HCT116 (cell line): ENCODE measurements at regions not wholly inside any gene's neighbourhood (a gene's known extent, or its start where the extent isn't known, plus 50 kb on each side); places are given as distances from the start of the nearest gene placed in this dataset.

Experiments
- ATAC-seq: fragments of 200-7000 bp; cut with Tn5 transposase; 2 replicates; pipeline ENCODE4 v1.9.1; 2020; ENCODE audit warnings: mild to moderate bottlenecking, moderate library complexity
- BruUV-seq: library from RNA; stranded (reverse); fragments of 400-500 nt; replicated peaks from 2 replicates; lab custom pipeline; 2021; lab: Mats Ljungman, UMichigan
- CTCF ChIA-PET: fragments of 300-600 bp; sonication (Branson Sonifier 250); formaldehyde crosslinking; loops from one replicate; lab custom pipeline; 2021; ENCODE audit warnings: antibody characterized with exemption; lab: Charles Lee
- POLR2A ChIA-PET: fragments of 300-600, 350-600 bp; sonication (Branson Sonifier 250); formaldehyde crosslinking; loops from one replicate; lab custom pipeline; 2021; ENCODE audit warnings: antibody characterized with exemption; lab: Charles Lee
- RAD21 ChIA-PET, 2 experiments: fragments of 300-600 bp; sonication (Branson Sonifier 250); formaldehyde crosslinking; loops; one replicate each; lab custom pipeline; 2023; ENCODE audit warnings: low total read pairs in 2 of 2; ENCODE audit not compliant: uncharacterized antibody in 2 of 2, unreplicated experiment in 2 of 2, low non-redundant PET in 1 of 2; lab: Charles Lee
- DNase-seq: peaks from one replicate; pipeline ENCODE4 v3.0.0-alpha.2; 2010; ENCODE audit warnings: low read depth, low spot score
- H2AFZ ChIP-seq: fragments of 200-600 bp; shearing (Covaris generic), sonication (generic); 2 replicates; pipeline ENCODE4 v1.6.1; 2017; ENCODE audit warnings: low read depth, mixed run types, mixed read lengths, antibody characterized with exemption, low read length; ENCODE audit not compliant: poor library complexity, severe bottlenecking
- H3K27ac ChIP-seq: 2 replicates; pipeline ENCODE4 v1.5.1; 2012; ENCODE audit warnings: low read depth, low read length
- H3K27me3 ChIP-seq: fragments of 200-600 bp; sonication (generic); 2 replicates; pipeline ENCODE4 v1.6.1; 2016; ENCODE audit warnings: mixed run types, low read length, mixed read lengths; ENCODE audit not compliant: insufficient read depth
- H3K36me3 ChIP-seq, 2 experiments: fragments of 200-500 bp in 1 of 2; fragments of 200-600 bp in 1 of 2; sonication (Bioruptor generic) in 1 of 2; sonication (generic) in 1 of 2; 2 replicates each; pipeline versions ENCODE4 v1.5.1 to v1.6.1; 2014 to 2016; ENCODE audit warnings: low read length in 2 of 2, inconsistent platforms in 1 of 2, mixed read lengths in 1 of 2, mixed run types in 1 of 2; ENCODE audit not compliant: insufficient read depth in 2 of 2, control insufficient read depth in 1 of 2
- H3K4me1 ChIP-seq, 2 experiments: fragments of 200-600 bp in 1 of 2; sonication (generic) in 1 of 2; 2 replicates each; pipeline versions ENCODE4 v1.5.1 to v1.6.1; 2012 to 2017; ENCODE audit warnings: low read length in 2 of 2, inconsistent platforms in 1 of 2, mild to moderate bottlenecking in 1 of 2, mixed read lengths in 1 of 2, mixed run types in 1 of 2, moderate library complexity in 1 of 2; ENCODE audit not compliant: insufficient read depth in 2 of 2, control insufficient read depth in 1 of 2
- H3K4me2 ChIP-seq: fragments of 200-600 bp; sonication (generic); 2 replicates; pipeline ENCODE4 v1.6.1; 2017; ENCODE audit warnings: mixed run types, low read length, mixed read lengths
- H3K4me3 ChIP-seq, 2 experiments: fragments of 200-600 bp in 1 of 2; sonication (generic) in 1 of 2; replicated peaks in 1 of 2; 2 replicates each; pipeline ENCODE4 v1.5.1; 2011 to 2016; ENCODE audit warnings: low read length in 2 of 2, control low read depth in 1 of 2, low read depth in 1 of 2, mild to moderate bottlenecking in 1 of 2, mixed read lengths in 1 of 2, mixed run types in 1 of 2
- H3K79me2 ChIP-seq: fragments of 200-600 bp; sonication (generic); 2 replicates; pipeline ENCODE4 v1.6.1; 2017; ENCODE audit warnings: mild to moderate bottlenecking, mixed run types, low read length, moderate library complexity, mixed read lengths; ENCODE audit not compliant: insufficient read depth
- H3K9ac ChIP-seq: fragments of 200-600 bp; sonication (generic); 2 replicates; pipeline ENCODE4 v1.6.1; 2016; ENCODE audit warnings: low read length, mixed read lengths
- H3K9me2 ChIP-seq: fragments of 200-600 bp; sonication (generic), shearing (Covaris generic); 2 replicates; pipeline ENCODE4 v1.6.1; 2017; ENCODE audit warnings: mixed run types, mild to moderate bottlenecking, moderate library complexity; ENCODE audit not compliant: insufficient read depth
- H3K9me3 ChIP-seq, 2 experiments: fragments of 200-500 bp in 1 of 2; fragments of 200-600 bp in 1 of 2; sonication (Bioruptor generic) in 1 of 2; sonication (generic) in 1 of 2; 2 replicates each; pipeline ENCODE4 v1.6.1; 2014 to 2017; ENCODE audit warnings: low read length in 2 of 2, mixed read lengths in 2 of 2, inconsistent platforms in 1 of 2, low read depth in 1 of 2, mild to moderate bottlenecking in 1 of 2, mixed run types in 1 of 2, moderate library complexity in 1 of 2; ENCODE audit not compliant: control insufficient read depth in 1 of 2, insufficient read depth in 1 of 2
- H4K20me1 ChIP-seq: fragments of 200-600 bp; sonication (generic), shearing (Covaris generic); 2 replicates; pipeline ENCODE4 v1.6.1; 2017; ENCODE audit warnings: mixed run types, mild to moderate bottlenecking, moderate library complexity; ENCODE audit not compliant: insufficient read depth
- CBX3 ChIP-seq: IDR thresholded peaks from 2 replicates; pipeline ENCODE4 v1.6.1; 2012; ENCODE audit warnings: low read depth
- EGR1 ChIP-seq: IDR thresholded peaks from 2 replicates; pipeline ENCODE4 v1.6.1; 2012; ENCODE audit warnings: low read depth
- ELF1 ChIP-seq: IDR thresholded peaks from 2 replicates; pipeline ENCODE4 v1.6.1; 2012; ENCODE audit warnings: low read depth, borderline replicate concordance
- EZH2 ChIP-seq: fragments of 200-600 bp; sonication (generic); IDR thresholded peaks from 2 replicates; pipeline ENCODE4 v1.6.1; 2017; ENCODE audit warnings: antibody characterized with exemption, mixed run types
- EZH2phosphoT487 ChIP-seq: fragments of 200-600 bp; IDR thresholded peaks from 2 replicates; pipeline ENCODE4 v1.6.1; 2018; ENCODE audit warnings: antibody characterized with exemption, borderline replicate concordance
- POLR2A ChIP-seq: IDR thresholded peaks from 2 replicates; pipeline ENCODE4 v1.7.0; 2011; ENCODE audit warnings: borderline replicate concordance; ENCODE audit not compliant: insufficient read depth, insufficient read length; ENCODE audit errors: extremely low read depth
- SIN3A ChIP-seq: IDR thresholded peaks from 2 replicates; pipeline ENCODE4 v1.6.1; 2012; ENCODE audit warnings: low read depth
- TCF7L2 ChIP-seq: IDR thresholded peaks from 2 replicates; pipeline ENCODE4 v1.7.0; 2011; ENCODE audit warnings: borderline replicate concordance, inconsistent platforms; ENCODE audit not compliant: insufficient read depth, insufficient read length; ENCODE audit errors: extremely low read depth
- YY1 ChIP-seq: IDR thresholded peaks from 2 replicates; pipeline ENCODE4 v1.6.1; 2011; ENCODE audit warnings: low read length, low read depth, moderate library complexity, mild to moderate bottlenecking; ENCODE audit not compliant: insufficient replicate concordance; ENCODE audit errors: extremely low read depth
- ZFX ChIP-seq: fragments of 450-650 bp; IDR thresholded peaks from 2 replicates; pipeline ENCODE4 v1.6.1; 2017
- intact Hi-C: fragments of 100-400 bp; cut with micrococcal nuclease; formaldehyde crosslinking; loops from 2 replicates; pipeline ENCODE4 v1.10.0; 2022
- TF ChIP-seq, protein P1 (sequence below): IDR thresholded peaks from 2 replicates; pipeline ENCODE4 v1.6.1; 2012; ENCODE audit warnings: low read depth
- TF ChIP-seq, protein P2 (sequence below): IDR thresholded peaks from 2 replicates; pipeline ENCODE4 v1.6.1; 2012
- TF ChIP-seq, protein P3 (sequence below): IDR thresholded peaks from 2 replicates; pipeline ENCODE4 v1.6.1; 2011; ENCODE audit warnings: mild to moderate bottlenecking, low read length, moderate library complexity; ENCODE audit not compliant: insufficient replicate concordance; ENCODE audit errors: extremely low read depth

DNA sequence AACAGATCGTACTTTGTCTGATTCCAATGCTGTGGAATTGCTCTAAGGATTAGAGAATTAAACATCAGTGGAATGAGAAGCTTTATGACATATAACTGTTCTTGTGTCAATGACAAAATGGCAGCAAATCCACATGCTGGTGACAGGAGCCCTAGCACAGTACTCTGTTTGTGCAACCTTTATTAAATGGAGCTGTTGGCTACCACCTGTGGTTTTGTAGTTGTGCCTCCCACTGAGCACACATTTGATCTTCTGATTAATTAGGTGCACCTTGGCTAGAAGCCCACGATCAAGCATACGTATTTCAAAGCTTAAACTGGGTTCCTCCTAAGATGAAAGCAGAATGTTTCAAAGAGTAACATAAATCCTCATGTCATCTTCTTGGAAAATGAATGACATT, 394.0 kb upstream of the IGFBP7 start:
- TF ChIP-seq ZFX = no peak
- TF ChIP-seq EZH2 = no peak
- peak; percentile 93 for TF ChIP-seq TCF7L2
- Histone ChIP-seq H3K79me2 (no peaks in the 10 kb centered on the region), H3K4me3 (no peak overlapping the region), H3K4me2 (no peak overlapping the region), H3K9me3 (peaks cover 3 to 7% of the 10 kb centered on the region in 2 experiments; a peak in 1 of 4 replicates), H3K27me3 (no peaks in the 10 kb centered on the region), H3K9ac (no peak overlapping the region), H4K20me1 (no peaks in the 10 kb centered on the region), H3K27ac (no peak overlapping the region), H3K9me2 (no peaks in the 10 kb centered on the region), H3K4me1 (no peaks in the 10 kb centered on the region), H2AFZ (no peak overlapping the region), H3K36me3 (no peaks in the 10 kb centered on the region)
- no TSS peak for BruUV-seq
- intact Hi-C loops = no loop called here
- ATAC-seq (no peak), DNase-seq (no peak)
- RAD21 ChIA-PET = no interaction called here
- CTCF ChIA-PET = no interaction called here
- POLR2A ChIA-PET = no interaction called here

DNA sequence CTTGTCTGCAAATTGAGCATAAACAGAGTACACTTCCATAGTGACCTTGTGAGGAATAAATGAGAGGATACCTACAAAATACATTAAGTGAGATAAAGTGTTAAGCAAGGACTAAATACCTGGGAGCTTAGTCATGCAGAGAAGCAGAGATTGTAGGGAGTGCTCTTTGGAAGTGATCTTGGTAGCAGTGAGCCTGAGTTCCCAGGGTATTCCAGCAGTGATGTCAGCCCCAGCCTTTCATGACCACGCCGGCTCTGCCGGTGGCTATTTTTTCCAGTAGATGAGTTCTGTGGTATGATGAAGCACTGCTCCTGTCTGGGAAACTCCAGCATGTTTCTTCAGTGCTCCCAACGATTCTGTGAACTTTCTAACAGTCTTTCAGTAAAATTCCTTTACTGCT, 391.5 kb upstream of the IGFBP7 start:
- no peak overlapping the region for H3K9ac ChIP-seq
- ChIA-PET CTCF (no interaction called here), POLR2A (no interaction called here), RAD21 (no interaction called here)
- H3K27me3 ChIP-seq = no peaks in the 10 kb centered on the region
- no peaks in the 10 kb centered on the region for H3K36me3 ChIP-seq
- intact Hi-C loops = no loop called here
- BruUV-seq = no TSS peak
- DNase-seq (no peak), ATAC-seq (no peak)
- H3K9me3 ChIP-seq = peaks cover 3 to 10% of the 10 kb centered on the region in 2 experiments; a peak in 1 of 4 replicates
- no peaks in the 10 kb centered on the region for H4K20me1 ChIP-seq
- no peak overlapping the region for H2AFZ ChIP-seq
- H3K79me2 ChIP-seq = no peaks in the 10 kb centered on the region
- H3K4me1 ChIP-seq = no peaks in the 10 kb centered on the region
- no peaks in the 10 kb centered on the region for H3K9me2 ChIP-seq
- H3K27ac ChIP-seq = no peak overlapping the region
- H3K4me3 ChIP-seq = no peak overlapping the region
- TF ChIP-seq ZFX = no peak
- TF ChIP-seq YY1 = no peak
- TF ChIP-seq, protein P1, sequence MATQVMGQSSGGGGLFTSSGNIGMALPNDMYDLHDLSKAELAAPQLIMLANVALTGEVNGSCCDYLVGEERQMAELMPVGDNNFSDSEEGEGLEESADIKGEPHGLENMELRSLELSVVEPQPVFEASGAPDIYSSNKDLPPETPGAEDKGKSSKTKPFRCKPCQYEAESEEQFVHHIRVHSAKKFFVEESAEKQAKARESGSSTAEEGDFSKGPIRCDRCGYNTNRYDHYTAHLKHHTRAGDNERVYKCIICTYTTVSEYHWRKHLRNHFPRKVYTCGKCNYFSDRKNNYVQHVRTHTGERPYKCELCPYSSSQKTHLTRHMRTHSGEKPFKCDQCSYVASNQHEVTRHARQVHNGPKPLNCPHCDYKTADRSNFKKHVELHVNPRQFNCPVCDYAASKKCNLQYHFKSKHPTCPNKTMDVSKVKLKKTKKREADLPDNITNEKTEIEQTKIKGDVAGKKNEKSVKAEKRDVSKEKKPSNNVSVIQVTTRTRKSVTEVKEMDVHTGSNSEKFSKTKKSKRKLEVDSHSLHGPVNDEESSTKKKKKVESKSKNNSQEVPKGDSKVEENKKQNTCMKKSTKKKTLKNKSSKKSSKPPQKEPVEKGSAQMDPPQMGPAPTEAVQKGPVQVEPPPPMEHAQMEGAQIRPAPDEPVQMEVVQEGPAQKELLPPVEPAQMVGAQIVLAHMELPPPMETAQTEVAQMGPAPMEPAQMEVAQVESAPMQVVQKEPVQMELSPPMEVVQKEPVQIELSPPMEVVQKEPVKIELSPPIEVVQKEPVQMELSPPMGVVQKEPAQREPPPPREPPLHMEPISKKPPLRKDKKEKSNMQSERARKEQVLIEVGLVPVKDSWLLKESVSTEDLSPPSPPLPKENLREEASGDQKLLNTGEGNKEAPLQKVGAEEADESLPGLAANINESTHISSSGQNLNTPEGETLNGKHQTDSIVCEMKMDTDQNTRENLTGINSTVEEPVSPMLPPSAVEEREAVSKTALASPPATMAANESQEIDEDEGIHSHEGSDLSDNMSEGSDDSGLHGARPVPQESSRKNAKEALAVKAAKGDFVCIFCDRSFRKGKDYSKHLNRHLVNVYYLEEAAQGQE = no peak
- no peak for TF ChIP-seq ELF1
- TF ChIP-seq TCF7L2 = no peak
- TF ChIP-seq CBX3 = no peak
- TF ChIP-seq POLR2A = no peak
- TF ChIP-seq EZH2phosphoT487 = no peak
- TF ChIP-seq, protein P2, sequence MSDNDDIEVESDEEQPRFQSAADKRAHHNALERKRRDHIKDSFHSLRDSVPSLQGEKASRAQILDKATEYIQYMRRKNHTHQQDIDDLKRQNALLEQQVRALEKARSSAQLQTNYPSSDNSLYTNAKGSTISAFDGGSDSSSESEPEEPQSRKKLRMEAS = no peak
- TF ChIP-seq, protein P3, sequence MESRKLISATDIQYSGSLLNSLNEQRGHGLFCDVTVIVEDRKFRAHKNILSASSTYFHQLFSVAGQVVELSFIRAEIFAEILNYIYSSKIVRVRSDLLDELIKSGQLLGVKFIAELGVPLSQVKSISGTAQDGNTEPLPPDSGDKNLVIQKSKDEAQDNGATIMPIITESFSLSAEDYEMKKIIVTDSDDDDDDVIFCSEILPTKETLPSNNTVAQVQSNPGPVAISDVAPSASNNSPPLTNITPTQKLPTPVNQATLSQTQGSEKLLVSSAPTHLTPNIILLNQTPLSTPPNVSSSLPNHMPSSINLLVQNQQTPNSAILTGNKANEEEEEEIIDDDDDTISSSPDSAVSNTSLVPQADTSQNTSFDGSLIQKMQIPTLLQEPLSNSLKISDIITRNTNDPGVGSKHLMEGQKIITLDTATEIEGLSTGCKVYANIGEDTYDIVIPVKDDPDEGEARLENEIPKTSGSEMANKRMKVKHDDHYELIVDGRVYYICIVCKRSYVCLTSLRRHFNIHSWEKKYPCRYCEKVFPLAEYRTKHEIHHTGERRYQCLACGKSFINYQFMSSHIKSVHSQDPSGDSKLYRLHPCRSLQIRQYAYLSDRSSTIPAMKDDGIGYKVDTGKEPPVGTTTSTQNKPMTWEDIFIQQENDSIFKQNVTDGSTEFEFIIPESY = no peak
- no peak for TF ChIP-seq SIN3A
- TF ChIP-seq EGR1 = no peak
- no peak overlapping the region for H3K4me2 ChIP-seq
